CD14-positive monocyte (primary cell): ENCODE measurements at regions not wholly inside any gene's neighbourhood (a gene's known extent, or its start where the extent isn't known, plus 50 kb on each side); places are given as distances from the start of the nearest gene placed in this dataset.

ENCODE experiments used
- DNase-seq, 3 donors: peaks; one replicate each; pipeline ENCODE4 v3.0.0-alpha.2; 2011 to 2022
- H2AFZ ChIP-seq: 2 replicates; pipeline ENCODE4 v1.6.0; 2012; ENCODE audit warnings: mild to moderate bottlenecking, low read depth, low read length, inconsistent platforms; ENCODE audit not compliant: insufficient read depth, poor library complexity, severe bottlenecking
- H3K27ac ChIP-seq, 2 donors: 1 replicate in 1 of 2; 2 replicates in 1 of 2; pipeline ENCODE4 v1.5.1; 2012 to 2013; ENCODE audit warnings: low read length in 2 of 2, control low read depth in 1 of 2, inconsistent platforms in 1 of 2, low read depth in 1 of 2, mild to moderate bottlenecking in 1 of 2
- H3K27me3 ChIP-seq, 2 donors: one replicate each; pipeline versions ENCODE4 v1.6.0 to v1.6.1; 2011 to 2013; ENCODE audit warnings: low read length in 2 of 2; ENCODE audit not compliant: control insufficient read depth in 2 of 2, insufficient read depth in 2 of 2
- H3K36me3 ChIP-seq, 2 donors: replicated peaks in 1 of 2; 1 replicate in 1 of 2; 2 replicates in 1 of 2; pipeline versions ENCODE4 v1.5.1 to v1.6.1; 2012 to 2013; ENCODE audit warnings: low read length in 2 of 2, control low read depth in 1 of 2, inconsistent platforms in 1 of 2, mild to moderate bottlenecking in 1 of 2; ENCODE audit not compliant: insufficient read depth in 2 of 2, control insufficient read depth in 1 of 2
- H3K4me1 ChIP-seq, 2 donors: 1 replicate in 1 of 2; 2 replicates in 1 of 2; pipeline versions ENCODE4 v1.5.1 to v1.6.1; 2012 to 2013; ENCODE audit warnings: low read length in 2 of 2, control low read depth in 1 of 2, inconsistent platforms in 1 of 2, mild to moderate bottlenecking in 1 of 2, moderate library complexity in 1 of 2; ENCODE audit not compliant: insufficient read depth in 2 of 2, control insufficient read depth in 1 of 2
- H3K4me2 ChIP-seq: replicated peaks from 2 replicates; pipeline ENCODE3; 2012; ENCODE audit warnings: low read length, moderate library complexity, mild to moderate bottlenecking; ENCODE audit not compliant: poor library complexity, severe bottlenecking; ENCODE audit errors: extremely low read depth
- H3K4me3 ChIP-seq, 3 experiments: fragments of 200-600 bp in 1 of 3; sonication (generic) in 1 of 3; replicated peaks in 1 of 3; 1 replicate in 2 of 3; 2 replicates in 1 of 3; pipeline ENCODE4 v1.5.1; 2011 to 2013; ENCODE audit warnings: low read length in 3 of 3, mild to moderate bottlenecking in 3 of 3, control low read depth in 2 of 3, low read depth in 2 of 3, inconsistent platforms in 1 of 3, moderate library complexity in 1 of 3
- H3K79me2 ChIP-seq: 2 replicates; pipeline ENCODE4 v1.6.0; 2012; ENCODE audit warnings: mild to moderate bottlenecking, control low read depth, inconsistent platforms, low read length, moderate library complexity; ENCODE audit not compliant: insufficient read depth
- H3K9ac ChIP-seq: 2 replicates; pipeline ENCODE4 v1.6.0; 2017; ENCODE audit warnings: low read length, mild to moderate bottlenecking; ENCODE audit not compliant: insufficient read depth, poor library complexity, severe bottlenecking
- H3K9me3 ChIP-seq, 2 donors: replicated peaks in 1 of 2; 1 replicate in 1 of 2; 2 replicates in 1 of 2; pipeline versions ENCODE4 v1.5.1 to v1.6.1; 2012 to 2013; ENCODE audit warnings: low read length in 2 of 2, control low read depth in 1 of 2; ENCODE audit not compliant: control insufficient read depth in 1 of 2, insufficient read depth in 1 of 2
- H4K20me1 ChIP-seq: 2 replicates; pipeline ENCODE4 v1.6.0; 2012; ENCODE audit warnings: mild to moderate bottlenecking, low read length, control low read depth, moderate library complexity; ENCODE audit not compliant: insufficient read depth
- H3K27ac Mint-ChIP-seq, 7 donors: one replicate each; pipeline ENCODE4 v1.8.0; 2020; ENCODE audit warnings: mild to moderate bottlenecking in 7 of 7, mixed read lengths in 7 of 7, moderate library complexity in 6 of 7, inconsistent platforms in 2 of 7
- H3K27me3 Mint-ChIP-seq, 3 donors: one replicate each; pipeline ENCODE4 v1.8.0; 2021 to 2022; ENCODE audit warnings: low read depth in 3 of 3, mild to moderate bottlenecking in 3 of 3, mixed read lengths in 3 of 3, moderate library complexity in 3 of 3, inconsistent platforms in 1 of 3
- H3K36me3 Mint-ChIP-seq, 2 donors: one replicate each; pipeline ENCODE4 v1.8.0; 2020; ENCODE audit warnings: mixed read lengths in 2 of 2, inconsistent platforms in 1 of 2, mild to moderate bottlenecking in 1 of 2
- H3K4me1 Mint-ChIP-seq: one replicate; pipeline ENCODE4 v1.8.0; 2020; ENCODE audit warnings: mild to moderate bottlenecking, mixed read lengths
- H3K4me3 Mint-ChIP-seq, 2 donors: one replicate each; pipeline ENCODE4 v1.8.0; 2020; ENCODE audit warnings: mild to moderate bottlenecking in 2 of 2, mixed read lengths in 2 of 2, moderate library complexity in 1 of 2
- H3K9me3 Mint-ChIP-seq, 7 donors: one replicate each; pipeline ENCODE4 v1.8.0; 2020 to 2022; ENCODE audit warnings: mixed read lengths in 7 of 7, mild to moderate bottlenecking in 6 of 7, moderate library complexity in 6 of 7, inconsistent platforms in 2 of 7
- WGBS: methylation state at CpG from one replicate; pipeline ENCODE4 v1.1.5; 2013; ENCODE audit warnings: missing lambda C conversion rate; ENCODE audit not compliant: insufficient coverage; 5-methylcytosine and 5-hydroxymethylcytosine counted together
- intact Hi-C, 2 donors: fragments of 100-400 bp; cut with micrococcal nuclease; formaldehyde crosslinking; loops; one replicate each; pipeline versions ENCODE4 v1.15.0 to v1.15.1; 2023
- TF ChIP-seq, protein P1 (sequence below): fragments of 200-600 bp; IDR thresholded peaks from one replicate; pipeline ENCODE4 v1.8.0; 2022; ENCODE audit warnings: antibody characterized with exemption, mild to moderate bottlenecking

DNA sequence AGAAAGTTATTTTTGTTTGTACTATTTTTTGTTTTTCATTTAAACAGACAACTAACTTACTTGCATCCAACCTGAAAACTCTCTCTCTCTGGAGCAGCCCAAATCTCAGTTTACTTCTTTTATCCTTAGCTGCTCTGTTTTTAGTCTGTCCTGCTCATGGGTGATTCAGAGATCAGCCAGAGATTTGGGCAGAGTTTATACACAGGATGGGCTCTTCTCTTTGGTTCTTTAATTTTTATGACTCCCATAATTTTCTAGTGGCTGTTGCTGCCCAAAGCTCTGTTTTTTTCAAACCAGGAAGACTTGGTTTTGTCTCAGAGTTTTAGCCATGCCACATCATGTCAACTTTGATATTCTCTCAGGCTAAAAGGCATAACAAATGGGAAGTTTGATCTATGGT, 86.8 kb upstream of the CD55 start:
- TF ChIP-seq, protein P1, sequence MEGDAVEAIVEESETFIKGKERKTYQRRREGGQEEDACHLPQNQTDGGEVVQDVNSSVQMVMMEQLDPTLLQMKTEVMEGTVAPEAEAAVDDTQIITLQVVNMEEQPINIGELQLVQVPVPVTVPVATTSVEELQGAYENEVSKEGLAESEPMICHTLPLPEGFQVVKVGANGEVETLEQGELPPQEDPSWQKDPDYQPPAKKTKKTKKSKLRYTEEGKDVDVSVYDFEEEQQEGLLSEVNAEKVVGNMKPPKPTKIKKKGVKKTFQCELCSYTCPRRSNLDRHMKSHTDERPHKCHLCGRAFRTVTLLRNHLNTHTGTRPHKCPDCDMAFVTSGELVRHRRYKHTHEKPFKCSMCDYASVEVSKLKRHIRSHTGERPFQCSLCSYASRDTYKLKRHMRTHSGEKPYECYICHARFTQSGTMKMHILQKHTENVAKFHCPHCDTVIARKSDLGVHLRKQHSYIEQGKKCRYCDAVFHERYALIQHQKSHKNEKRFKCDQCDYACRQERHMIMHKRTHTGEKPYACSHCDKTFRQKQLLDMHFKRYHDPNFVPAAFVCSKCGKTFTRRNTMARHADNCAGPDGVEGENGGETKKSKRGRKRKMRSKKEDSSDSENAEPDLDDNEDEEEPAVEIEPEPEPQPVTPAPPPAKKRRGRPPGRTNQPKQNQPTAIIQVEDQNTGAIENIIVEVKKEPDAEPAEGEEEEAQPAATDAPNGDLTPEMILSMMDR = no peak
- no peak overlapping the region for H3K9ac ChIP-seq
- H3K79me2 ChIP-seq = no peaks in the 10 kb centered on the region
- Mint-ChIP-seq H3K4me1 (no peaks in the 10 kb centered on the region), H3K36me3 (no peaks in the 10 kb centered on the region), H3K4me3 (no peak overlapping the region), H3K27me3 (peaks cover 0 to 11% (median 2%) of the 10 kb centered on the region in 3 donors), H3K27ac (no peak overlapping the region), H3K9me3 (peaks cover 0 to 7% (median 0%) of the 10 kb centered on the region in 7 donors)
- H3K27ac ChIP-seq = no peak overlapping the region
- no peaks in the 10 kb centered on the region for H3K36me3 ChIP-seq
- H3K4me3 ChIP-seq = no peak overlapping the region
- no peaks in the 10 kb centered on the region for H4K20me1 ChIP-seq
- no peaks in the 10 kb centered on the region for H3K27me3 ChIP-seq
- no peak for DNase-seq
- H2AFZ ChIP-seq = no peak overlapping the region
- intact Hi-C loops = no loop called here
- H3K4me1 ChIP-seq = no peaks in the 10 kb centered on the region
- no peaks in the 10 kb centered on the region for H3K9me3 ChIP-seq
- H3K4me2 ChIP-seq = no peak overlapping the region

DNA sequence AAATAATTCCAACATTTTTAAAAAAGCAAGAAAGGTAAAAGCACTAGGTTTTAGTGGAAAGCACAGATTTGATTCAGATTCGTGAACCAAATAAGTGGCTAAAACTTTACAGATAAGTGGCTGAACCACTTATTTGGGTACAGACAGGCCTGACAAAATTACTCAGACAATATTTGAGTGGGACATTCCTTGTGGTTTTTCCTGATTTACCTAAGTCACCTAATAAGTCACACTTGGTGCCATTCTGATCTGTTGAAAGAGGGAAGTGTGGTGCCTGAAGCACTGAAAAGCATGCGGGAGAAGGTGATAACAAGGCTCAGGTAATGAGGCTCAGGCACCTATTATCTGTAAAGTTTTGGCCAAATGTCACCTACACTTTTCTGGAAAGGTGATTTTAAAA, 81.6 kb upstream of the CD55 start:
- no peak overlapping the region for H3K4me3 Mint-ChIP-seq
- no peaks in the 10 kb centered on the region for H3K36me3 Mint-ChIP-seq
- H2AFZ ChIP-seq = no peak overlapping the region
- H4K20me1 ChIP-seq = no peaks in the 10 kb centered on the region
- DNase-seq = peak in 1 of 3 donors; percentile 82
- 75% methylated on average over 2 of the region's 2 CpGs for WGBS
- H3K79me2 ChIP-seq = no peaks in the 10 kb centered on the region
- H3K27ac ChIP-seq = no peak overlapping the region
- no peak overlapping the region for H3K4me3 ChIP-seq
- no peaks in the 10 kb centered on the region for H3K9me3 ChIP-seq
- H3K9me3 Mint-ChIP-seq = peaks cover 0 to 6% (median 0%) of the 10 kb centered on the region in 7 donors
- no peaks in the 10 kb centered on the region for H3K4me1 ChIP-seq
- H3K9ac ChIP-seq = no peak overlapping the region
- H3K4me2 ChIP-seq = no peak overlapping the region
- TF ChIP-seq, protein P1 = no peak
- H3K4me1 Mint-ChIP-seq = no peaks in the 10 kb centered on the region
- intact Hi-C loops = no loop called here
- peaks cover 7 to 13% (median 10%) of the 10 kb centered on the region in 3 donors for H3K27me3 Mint-ChIP-seq
- H3K27ac Mint-ChIP-seq = no peak overlapping the region
- H3K36me3 ChIP-seq = no peaks in the 10 kb centered on the region
- H3K27me3 ChIP-seq = peaks cover 0 to 2% of the 10 kb centered on the region in 2 donors
